CD4-positive, alpha-beta T cell (primary cell): ENCODE measurements at regions not wholly inside any gene's neighbourhood (a gene's known extent, or its start where the extent isn't known, plus 50 kb on each side); places are given as distances from the start of the nearest gene placed in this dataset.

Experiments used
- ATAC-seq: fragments of 200-7000 bp; cut with Tn5 transposase; one replicate; pipeline ENCODE4 v1.10.0; 2022; ENCODE audit warnings: mild to moderate bottlenecking; ENCODE audit not compliant: poor library complexity
- CTCF ChIA-PET: fragments of 350-600 bp; sonication (Branson Sonifier 250); formaldehyde crosslinking; loops from one replicate; lab custom pipeline; 2021; ENCODE audit warnings: antibody characterized with exemption, inconsistent platforms; lab: Charles Lee
- POLR2A ChIA-PET: fragments of 350-600 bp; sonication (Branson Sonifier 250); formaldehyde crosslinking; loops from one replicate; lab custom pipeline; 2021; ENCODE audit warnings: antibody characterized with exemption, inconsistent platforms; lab: Charles Lee
- DNase-seq, 14 experiments: peaks; one replicate each; pipeline ENCODE4 v3.0.0-alpha.2; 2013 to 2020; ENCODE audit warnings: mixed read lengths in 2 of 14
- H3K27ac ChIP-seq, 2 donors: one replicate each; pipeline versions ENCODE4 v1.5.1 to v1.7.0; 2013; ENCODE audit warnings: low read length in 2 of 2, low read depth in 1 of 2, mild to moderate bottlenecking in 1 of 2
- H3K27me3 ChIP-seq, 2 experiments: 1 replicate in 1 of 2; 2 replicates in 1 of 2; pipeline versions ENCODE4 v1.6.1 to v1.7.0; 2013; ENCODE audit warnings: low read length in 2 of 2, control low read depth in 1 of 2, mild to moderate bottlenecking in 1 of 2, moderate library complexity in 1 of 2; ENCODE audit not compliant: insufficient read depth in 2 of 2, control insufficient read depth in 1 of 2
- H3K36me3 ChIP-seq: one replicate; pipeline ENCODE4 v1.6.1; 2013; ENCODE audit warnings: low read length, control low read depth; ENCODE audit not compliant: insufficient read depth
- H3K4me1 ChIP-seq: one replicate; pipeline ENCODE4 v1.6.1; 2013; ENCODE audit warnings: low read length, control low read depth; ENCODE audit not compliant: insufficient read depth
- H3K4me3 ChIP-seq: one replicate; pipeline ENCODE4 v1.5.1; 2013; ENCODE audit warnings: mild to moderate bottlenecking, low read length, moderate library complexity
- H3K9me3 ChIP-seq, 2 experiments: 1 replicate in 1 of 2; 2 replicates in 1 of 2; pipeline versions ENCODE4 v1.6.1 to v1.7.0; 2013; ENCODE audit warnings: low read length in 2 of 2, mild to moderate bottlenecking in 2 of 2, control low read depth in 1 of 2, moderate library complexity in 1 of 2; ENCODE audit not compliant: control insufficient read depth in 1 of 2, insufficient read depth in 1 of 2
- H3K27ac Mint-ChIP-seq: one replicate; pipeline ENCODE4 v1.8.0; 2020; ENCODE audit warnings: mixed read lengths
- H3K27me3 Mint-ChIP-seq: one replicate; pipeline ENCODE4 v1.8.0; 2021; ENCODE audit warnings: mixed read lengths
- H3K36me3 Mint-ChIP-seq: one replicate; pipeline ENCODE4 v1.8.0; 2021; ENCODE audit warnings: low read depth, mixed read lengths
- H3K4me1 Mint-ChIP-seq: one replicate; pipeline ENCODE4 v1.8.0; 2021; ENCODE audit warnings: low read depth, mixed read lengths
- H3K4me3 Mint-ChIP-seq: one replicate; pipeline ENCODE4 v1.8.0; 2020; ENCODE audit warnings: mild to moderate bottlenecking, mixed read lengths
- H3K9me3 Mint-ChIP-seq: one replicate; pipeline ENCODE4 v1.8.0; 2020; ENCODE audit warnings: mixed read lengths
- intact Hi-C, 2 experiments: fragments of 100-400 bp; cut with DNase I in 1 of 2; cut with micrococcal nuclease in 1 of 2; formaldehyde crosslinking; loops; one replicate each; pipeline versions ENCODE4 v1.15.1 to v1.9.0; 2023 to 2025; cut with DNase I, micrococcal nuclease
- TF ChIP-seq, protein P1 (sequence below): fragments of 200-600 bp; IDR thresholded peaks from one replicate; pipeline ENCODE4 v1.8.0; 2022; ENCODE audit warnings: antibody characterized with exemption, mild to moderate bottlenecking

DNA sequence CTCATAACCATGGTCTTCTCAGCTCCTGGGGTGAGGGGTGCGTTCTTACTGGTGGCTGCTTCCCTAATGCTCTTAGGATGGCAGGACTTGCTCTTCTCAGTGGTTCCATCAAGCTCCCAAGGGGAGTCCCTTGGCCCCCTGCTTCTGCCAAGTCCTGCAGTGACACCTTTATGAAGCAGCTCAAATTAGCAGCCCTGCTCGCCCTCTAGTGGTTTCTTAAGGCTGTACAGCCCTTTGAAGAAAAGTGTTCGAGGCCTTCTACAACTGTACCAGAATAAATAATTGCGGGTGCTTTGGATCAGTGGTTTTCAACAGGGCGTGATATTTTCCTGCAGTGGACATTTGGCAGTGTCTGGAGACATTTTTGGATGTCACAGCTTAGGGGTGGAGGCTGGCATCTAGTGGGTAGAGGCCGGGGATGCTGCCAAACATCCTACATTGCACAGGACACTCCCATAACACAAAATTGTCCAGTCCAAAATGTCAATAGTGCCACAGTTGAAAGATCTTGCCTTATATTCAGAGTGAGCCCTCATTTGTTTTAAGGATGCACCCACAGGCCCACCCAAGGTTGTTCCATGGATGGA, 204.7 kb upstream of the S100G start:
- Histone ChIP-seq H3K4me1 (peaks cover 3% of the 10 kb centered on the region), H3K27me3 (no peaks in the 10 kb centered on the region), H3K9me3 (no peaks in the 10 kb centered on the region), H3K27ac (no peak overlapping the region), H3K36me3 (no peaks in the 10 kb centered on the region), H3K4me3 (no peak overlapping the region)
- intact Hi-C loops, result loop anchor here (2.0 to 10.0 kb wide), 3 partner anchors 226 to 950 kb away; partner anchors contain the start of gene PIR (in 2 of the 2)
- Mint-ChIP-seq H3K27ac (no peak overlapping the region), H3K4me3 (no peak overlapping the region), H3K27me3 (no peaks in the 10 kb centered on the region), H3K4me1 (peaks cover 15% of the 10 kb centered on the region), H3K36me3 (no peaks in the 10 kb centered on the region), H3K9me3 (no peaks in the 10 kb centered on the region)
- peak; percentile 1 to 61 (median 22) for DNase-seq
- POLR2A ChIA-PET, result no interaction called here
- ATAC-seq, result peak; percentile 55
- TF ChIP-seq, protein P1, sequence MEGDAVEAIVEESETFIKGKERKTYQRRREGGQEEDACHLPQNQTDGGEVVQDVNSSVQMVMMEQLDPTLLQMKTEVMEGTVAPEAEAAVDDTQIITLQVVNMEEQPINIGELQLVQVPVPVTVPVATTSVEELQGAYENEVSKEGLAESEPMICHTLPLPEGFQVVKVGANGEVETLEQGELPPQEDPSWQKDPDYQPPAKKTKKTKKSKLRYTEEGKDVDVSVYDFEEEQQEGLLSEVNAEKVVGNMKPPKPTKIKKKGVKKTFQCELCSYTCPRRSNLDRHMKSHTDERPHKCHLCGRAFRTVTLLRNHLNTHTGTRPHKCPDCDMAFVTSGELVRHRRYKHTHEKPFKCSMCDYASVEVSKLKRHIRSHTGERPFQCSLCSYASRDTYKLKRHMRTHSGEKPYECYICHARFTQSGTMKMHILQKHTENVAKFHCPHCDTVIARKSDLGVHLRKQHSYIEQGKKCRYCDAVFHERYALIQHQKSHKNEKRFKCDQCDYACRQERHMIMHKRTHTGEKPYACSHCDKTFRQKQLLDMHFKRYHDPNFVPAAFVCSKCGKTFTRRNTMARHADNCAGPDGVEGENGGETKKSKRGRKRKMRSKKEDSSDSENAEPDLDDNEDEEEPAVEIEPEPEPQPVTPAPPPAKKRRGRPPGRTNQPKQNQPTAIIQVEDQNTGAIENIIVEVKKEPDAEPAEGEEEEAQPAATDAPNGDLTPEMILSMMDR, result peak; percentile 65
- CTCF ChIA-PET, result interaction anchor here (1.3 kb wide), 2 partner anchors 9 to 17 kb away, joined by 6 to 7 read pairs; no protein-coding TSS in a partner anchor

- TF ChIP-seq, protein P1, result no peak
- no peak overlapping the region for H3K27ac Mint-ChIP-seq
- no peaks in the 10 kb centered on the region for H3K9me3 ChIP-seq
- no peaks in the 10 kb centered on the region for H3K27me3 ChIP-seq
- POLR2A ChIA-PET, result no interaction called here
- H3K4me3 Mint-ChIP-seq, result no peak overlapping the region
- H3K36me3 Mint-ChIP-seq, result no peaks in the 10 kb centered on the region
- no peaks in the 10 kb centered on the region for H3K36me3 ChIP-seq
- ATAC-seq (no peak), DNase-seq (no peak)
- H3K4me1 Mint-ChIP-seq, result peaks cover 20% of the 10 kb centered on the region
- peaks cover 3% of the 10 kb centered on the region for H3K4me1 ChIP-seq
- intact Hi-C loops, result no loop called here
- no peak overlapping the region for H3K4me3 ChIP-seq
- no peak overlapping the region for H3K27ac ChIP-seq
- no peaks in the 10 kb centered on the region for H3K27me3 Mint-ChIP-seq
- CTCF ChIA-PET, result no interaction called here
- no peaks in the 10 kb centered on the region for H3K9me3 Mint-ChIP-seq
Observed at GRCh38 chrX:16451334-16451733, 198.6 kb upstream of the S100G start.

- Mint-ChIP-seq H3K27me3 (no peaks in the 10 kb centered on the region), H3K9me3 (no peaks in the 10 kb centered on the region), H3K27ac (no peak overlapping the region), H3K4me1 (peaks cover 5% of the 10 kb centered on the region), H3K36me3 (no peaks in the 10 kb centered on the region), H3K4me3 (no peak overlapping the region)
- Histone ChIP-seq H3K27ac (no peak overlapping the region), H3K27me3 (no peaks in the 10 kb centered on the region), H3K36me3 (no peaks in the 10 kb centered on the region), H3K4me1 (no peaks in the 10 kb centered on the region), H3K9me3 (no peaks in the 10 kb centered on the region), H3K4me3 (no peak overlapping the region)
- ATAC-seq, result no peak
- DNase-seq, result no peak
- CTCF ChIA-PET, result no interaction called here
- TF ChIP-seq, protein P1, result no peak
- intact Hi-C loops, result no loop called here
- POLR2A ChIA-PET, result no interaction called here
Observed at GRCh38 chrX:16454926-16455325, 195.0 kb upstream of the S100G start.
